ENCODE measurements at regions not wholly inside any gene's neighbourhood (a gene's known extent, or its start where the extent isn't known, plus 50 kb on each side); places are given as distances from the start of the nearest gene placed in this dataset.
"Not testable (repeated sequence)": the region's sequence is repeated elsewhere in the genome, so short reads cannot be mapped to it uniquely, and the experiment has no call there.

DNA sequence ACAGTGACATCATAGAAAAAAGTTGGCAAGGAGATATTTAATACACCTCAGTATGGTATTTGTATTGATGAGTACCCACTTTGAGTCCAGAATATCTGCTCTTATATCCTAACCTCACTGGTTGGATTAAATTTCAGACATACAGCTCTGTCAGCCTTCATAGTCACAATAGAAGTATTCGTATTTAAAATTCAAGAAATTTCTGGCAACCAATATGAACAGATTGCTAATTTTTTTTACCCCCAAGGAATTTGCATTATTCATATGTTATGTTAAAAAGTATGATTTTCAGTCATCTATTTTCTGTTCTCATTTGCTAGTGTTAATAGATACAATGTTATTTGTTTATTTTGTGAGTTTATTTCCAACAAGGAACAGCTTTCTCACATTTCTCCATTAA is 1306.8 kb upstream of the NXPH2 start:
- TF ChIP-seq POLR2AphosphoS5 (IDR thresholded peaks at IDR 0.05) (no peak), EP300 (IDR thresholded peaks at IDR 0.05; ENCODE audit: low read depth) (no peak), POLR2A (IDR thresholded peaks at IDR 0.05) (no peak)
- TF ChIP-seq, protein P1, sequence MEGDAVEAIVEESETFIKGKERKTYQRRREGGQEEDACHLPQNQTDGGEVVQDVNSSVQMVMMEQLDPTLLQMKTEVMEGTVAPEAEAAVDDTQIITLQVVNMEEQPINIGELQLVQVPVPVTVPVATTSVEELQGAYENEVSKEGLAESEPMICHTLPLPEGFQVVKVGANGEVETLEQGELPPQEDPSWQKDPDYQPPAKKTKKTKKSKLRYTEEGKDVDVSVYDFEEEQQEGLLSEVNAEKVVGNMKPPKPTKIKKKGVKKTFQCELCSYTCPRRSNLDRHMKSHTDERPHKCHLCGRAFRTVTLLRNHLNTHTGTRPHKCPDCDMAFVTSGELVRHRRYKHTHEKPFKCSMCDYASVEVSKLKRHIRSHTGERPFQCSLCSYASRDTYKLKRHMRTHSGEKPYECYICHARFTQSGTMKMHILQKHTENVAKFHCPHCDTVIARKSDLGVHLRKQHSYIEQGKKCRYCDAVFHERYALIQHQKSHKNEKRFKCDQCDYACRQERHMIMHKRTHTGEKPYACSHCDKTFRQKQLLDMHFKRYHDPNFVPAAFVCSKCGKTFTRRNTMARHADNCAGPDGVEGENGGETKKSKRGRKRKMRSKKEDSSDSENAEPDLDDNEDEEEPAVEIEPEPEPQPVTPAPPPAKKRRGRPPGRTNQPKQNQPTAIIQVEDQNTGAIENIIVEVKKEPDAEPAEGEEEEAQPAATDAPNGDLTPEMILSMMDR (IDR thresholded peaks at IDR 0.05), result no peak
- Histone ChIP-seq H3K27ac (no peak overlapping the region), H3K4me3 (no peak overlapping the region), H3K4me1 (no peaks in the 10 kb centered on the region), H3K9me3 (no peaks in the 10 kb centered on the region), H3K36me3 (no peaks in the 10 kb centered on the region), H3K27me3 (no peaks in the 10 kb centered on the region)
- in situ Hi-C loops (cut with MboI; ENCODE audit: low pct_ligation_motif_present in 1 of 4, low pct_unique_long_range_greater_than_20kb in 1 of 4, low sequenced_read_pairs in 3 of 4), result no loop called here
- DNase-seq, result no peak
- WGBS, 2 donors (ENCODE audit: low coverage in 1 of 2), result 66 to 77% methylated on average over 1 of the region's 1 CpG
- intact Hi-C loops (cut with DNase I; ENCODE audit: low total_unique reads), result no loop called here

DNA sequence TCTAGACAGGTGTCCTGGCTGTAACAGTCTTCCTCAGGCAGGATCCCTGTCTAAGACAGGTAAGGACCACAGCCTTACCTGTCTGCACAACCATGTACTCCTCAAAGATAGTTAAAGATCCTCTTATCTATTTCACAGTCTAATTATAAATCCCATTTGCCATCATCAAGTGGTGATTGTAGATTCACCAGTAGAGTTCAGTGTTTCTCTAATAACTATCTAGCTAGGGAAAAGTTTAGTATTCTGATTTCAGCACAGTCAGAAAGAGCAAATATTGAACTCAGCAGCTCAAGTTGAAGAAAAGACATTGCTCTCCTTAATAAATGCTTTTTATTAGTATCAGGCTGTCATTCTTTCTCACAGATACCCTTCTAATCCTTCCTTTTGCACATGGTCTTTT is 1305.5 kb upstream of the NXPH2 start:
- no peaks in the 10 kb centered on the region for H3K4me1 ChIP-seq
- TF ChIP-seq POLR2A (IDR thresholded peaks at IDR 0.05) (no peak), EP300 (IDR thresholded peaks at IDR 0.05; ENCODE audit: low read depth) (no peak)
- no peak overlapping the region for H3K4me3 ChIP-seq
- no peaks in the 10 kb centered on the region for H3K27me3 ChIP-seq
- H3K27ac ChIP-seq, result no peak overlapping the region
- DNase-seq, result no peak
- intact Hi-C loops (cut with DNase I; ENCODE audit: low total_unique reads) (no loop called here), in situ Hi-C loops (cut with MboI; ENCODE audit: low pct_ligation_motif_present in 1 of 4, low pct_unique_long_range_greater_than_20kb in 1 of 4, low sequenced_read_pairs in 3 of 4) (no loop called here)
- H3K9me3 ChIP-seq, result no peaks in the 10 kb centered on the region
- H3K36me3 ChIP-seq, result no peaks in the 10 kb centered on the region

DNA sequence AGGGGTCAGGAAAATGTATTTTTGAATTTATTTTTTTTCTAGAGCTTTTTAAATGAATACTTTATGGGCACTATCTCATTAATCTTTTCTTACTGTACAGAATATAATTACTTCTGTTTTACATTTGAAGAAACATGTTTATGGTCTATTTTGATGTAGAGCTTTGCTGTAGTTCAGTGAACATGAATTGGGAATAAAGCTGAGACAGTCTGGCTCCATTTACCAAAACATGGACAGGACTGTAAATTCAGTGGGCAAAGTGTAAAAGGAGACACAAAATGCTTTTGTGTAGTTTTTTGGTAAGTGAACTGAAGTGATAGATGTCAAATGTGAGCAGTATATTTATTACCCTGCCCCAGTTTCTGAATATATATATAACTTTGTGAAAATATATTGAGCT is 1298.8 kb upstream of the NXPH2 start:
- Histone ChIP-seq H3K4me1 (no peaks in the 10 kb centered on the region), H3K27ac (no peak overlapping the region), H3K36me3 (no peaks in the 10 kb centered on the region), H3K4me3 (no peak overlapping the region), H3K27me3 (no peaks in the 10 kb centered on the region), H3K9me3 (no peaks in the 10 kb centered on the region)
- intact Hi-C loops (cut with DNase I; ENCODE audit: low total_unique reads) (no loop called here), in situ Hi-C loops (cut with MboI; ENCODE audit: low pct_ligation_motif_present in 1 of 4, low pct_unique_long_range_greater_than_20kb in 1 of 4, low sequenced_read_pairs in 3 of 4) (no loop called here)
- TF ChIP-seq, protein P1 (IDR thresholded peaks at IDR 0.05), result no peak
- no peak for TF ChIP-seq POLR2AphosphoS5 (IDR thresholded peaks at IDR 0.05)
- no peak for TF ChIP-seq POLR2A (IDR thresholded peaks at IDR 0.05)
- TF ChIP-seq EP300 (IDR thresholded peaks at IDR 0.05; ENCODE audit: low read depth), result no peak
- no peak for DNase-seq

DNA sequence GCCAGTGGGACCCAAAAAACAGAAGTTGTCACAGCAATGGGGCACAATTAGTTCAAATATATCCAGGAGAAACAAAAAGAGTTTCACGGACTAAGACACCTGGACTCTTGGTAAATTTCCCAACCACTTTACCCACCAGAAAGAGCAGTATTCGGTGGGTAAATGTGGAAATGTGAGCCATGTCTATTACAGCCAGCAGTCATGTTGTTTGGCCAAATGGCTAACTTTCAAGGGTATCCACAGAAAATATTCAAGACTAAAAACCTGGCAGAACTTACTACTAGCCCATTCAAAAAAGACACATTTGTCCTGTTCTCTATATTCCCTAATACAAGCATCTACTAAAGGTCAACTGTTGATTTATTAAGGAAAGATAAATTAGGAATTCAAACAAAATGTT is 1296.0 kb upstream of the NXPH2 start:
- WGBS, 2 donors (ENCODE audit: low coverage in 1 of 2), result 53 to 90% methylated on average over 2 of the region's 2 CpGs
- no peaks in the 10 kb centered on the region for H3K27me3 ChIP-seq
- no peak overlapping the region for H3K4me3 ChIP-seq
- H3K4me1 ChIP-seq, result no peaks in the 10 kb centered on the region
- intact Hi-C loops (cut with DNase I; ENCODE audit: low total_unique reads), result no loop called here
- H3K27ac ChIP-seq, result no peak overlapping the region
- in situ Hi-C loops (cut with MboI; ENCODE audit: low pct_ligation_motif_present in 1 of 4, low pct_unique_long_range_greater_than_20kb in 1 of 4, low sequenced_read_pairs in 3 of 4), result no loop called here
- no peak for DNase-seq
- no peaks in the 10 kb centered on the region for H3K9me3 ChIP-seq
- H3K36me3 ChIP-seq, result no peaks in the 10 kb centered on the region
- TF ChIP-seq POLR2AphosphoS5 (IDR thresholded peaks at IDR 0.05), result no peak
- TF ChIP-seq, protein P1 (IDR thresholded peaks at IDR 0.05), result no peak
- TF ChIP-seq POLR2A (IDR thresholded peaks at IDR 0.05), result no peak
- TF ChIP-seq EP300 (IDR thresholded peaks at IDR 0.05; ENCODE audit: low read depth), result no peak

DNA sequence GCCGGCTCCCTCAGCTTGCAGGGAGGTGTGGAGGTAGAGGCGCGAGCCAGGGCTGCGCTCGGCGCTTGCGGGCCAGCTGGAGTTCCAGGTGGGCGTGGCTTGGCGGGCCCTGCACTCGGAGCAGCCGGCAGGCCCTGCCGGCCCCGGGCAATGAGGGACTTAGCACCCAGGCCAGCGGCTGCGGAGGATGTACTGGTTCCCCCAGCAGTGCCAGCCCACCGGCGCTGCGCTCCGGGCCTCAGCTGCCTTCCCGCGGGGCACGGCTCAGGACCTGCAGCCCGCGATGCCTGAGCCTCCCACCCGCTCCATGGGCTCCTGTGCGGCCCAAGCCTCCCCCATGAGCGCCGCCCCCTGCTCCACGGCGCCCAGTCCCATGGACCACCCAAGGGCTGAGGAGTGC is 1293.6 kb upstream of the NXPH2 start:
- H3K4me1 ChIP-seq; H3K4me3 ChIP-seq; H3K9me3 ChIP-seq; DNase-seq; H3K27me3 ChIP-seq; intact Hi-C loops (cut with DNase I; ENCODE audit: low total_unique reads); H3K27ac ChIP-seq; in situ Hi-C loops (cut with MboI; ENCODE audit: low pct_ligation_motif_present in 1 of 4, low pct_unique_long_range_greater_than_20kb in 1 of 4, low sequenced_read_pairs in 3 of 4); H3K36me3 ChIP-seq: not testable (repeated sequence)
- WGBS, 2 donors (ENCODE audit: low coverage in 1 of 2), result 96% methylated on average over 30 of the region's 30 CpGs; no CpG with 5 or more reads in 1 of the 2 donors
